ENCODE measurements at regions not wholly inside any gene's neighbourhood (a gene's known extent, or its start where the extent isn't known, plus 50 kb on each side); places are given as distances from the start of the nearest gene placed in this dataset.

- Mint-ChIP-seq H3K27me3 (ENCODE audit: insufficient read depth) (peaks cover 11% of the 10 kb centered on the region), H3K9me3 (peaks cover 6% of the 10 kb centered on the region), H3K4me3 (no peak overlapping the region), H3K36me3 (ENCODE audit: low read depth) (peaks cover 8% of the 10 kb centered on the region), H3K4me1 (peaks cover 8% of the 10 kb centered on the region), H3K27ac (no peak overlapping the region)
- Histone ChIP-seq H3K4me3 (ENCODE audit: low read length) (no peak overlapping the region), H3K27me3 (ENCODE audit: control insufficient read depth, insufficient read depth, low read length, poor library complexity, severe bottlenecking) (no peaks in the 10 kb centered on the region), H3K4me1 (ENCODE audit: control insufficient read depth, insufficient read depth, low read length) (no peaks in the 10 kb centered on the region), H3K36me3 (ENCODE audit: control insufficient read depth, insufficient read depth, low read length) (no peaks in the 10 kb centered on the region), H3K9ac (ENCODE audit: extremely low read depth, low read length, poor library complexity, severe bottlenecking) (no peak overlapping the region), H3K9me3 (ENCODE audit: control insufficient read depth, low read length) (no peaks in the 10 kb centered on the region), H3K27ac (ENCODE audit: low read depth, low read length) (no peak overlapping the region)
- 94 to 100% methylated on average over 6 to 8 of the region's 8 CpGs for WGBS, 2 experiments (ENCODE audit: insufficient coverage in 1 of 2, insufficient read length in 1 of 2)
- TF ChIP-seq CTCF (conservative IDR thresholded peaks at IDR 0.05), result no peak
- DNase-seq, result peak; percentile 20
Measured at GRCh38 chr16:9141813-9142212, 50.4 kb downstream of the HAPSTR1 start.

- no peak for TF ChIP-seq CTCF (conservative IDR thresholded peaks at IDR 0.05)
- Histone ChIP-seq H3K27ac (ENCODE audit: low read depth, low read length) (no peak overlapping the region), H3K4me3 (ENCODE audit: low read length) (no peak overlapping the region), H3K36me3 (ENCODE audit: control insufficient read depth, insufficient read depth, low read length) (no peaks in the 10 kb centered on the region), H3K9me3 (ENCODE audit: control insufficient read depth, low read length) (no peaks in the 10 kb centered on the region), H3K9ac (ENCODE audit: extremely low read depth, low read length, poor library complexity, severe bottlenecking) (no peak overlapping the region), H3K4me1 (ENCODE audit: control insufficient read depth, insufficient read depth, low read length) (no peaks in the 10 kb centered on the region), H3K27me3 (ENCODE audit: control insufficient read depth, insufficient read depth, low read length, poor library complexity, severe bottlenecking) (no peaks in the 10 kb centered on the region)
- 91 to 95% methylated on average over 8 of the region's 8 CpGs for WGBS, 2 experiments (ENCODE audit: insufficient coverage in 1 of 2, insufficient read length in 1 of 2)
- Mint-ChIP-seq H3K9me3 (peaks cover 6% of the 10 kb centered on the region), H3K4me1 (peaks cover 11% of the 10 kb centered on the region), H3K27me3 (ENCODE audit: insufficient read depth) (peaks cover 7% of the 10 kb centered on the region), H3K36me3 (ENCODE audit: low read depth) (peaks cover 8% of the 10 kb centered on the region), H3K4me3 (no peak overlapping the region), H3K27ac (no peak overlapping the region)
- DNase-seq, result no peak
Measured at GRCh38 chr16:9144106-9144505, 52.7 kb downstream of the HAPSTR1 start.

GRCh38 chr16:9148374-9149015 is 57.1 kb downstream of the HAPSTR1 start:
- peak; percentile 78 for DNase-seq
- H3K9me3 Mint-ChIP-seq, result peaks cover 4% of the 10 kb centered on the region
- TF ChIP-seq CTCF (conservative IDR thresholded peaks at IDR 0.05), result no peak

More at GRCh38 chr16:9148374-9149015, 57.1 kb downstream of the HAPSTR1 start:
- Histone ChIP-seq H3K9me3 (ENCODE audit: control insufficient read depth, low read length) (no peaks in the 10 kb centered on the region), H3K9ac (ENCODE audit: extremely low read depth, low read length, poor library complexity, severe bottlenecking) (no peak overlapping the region), H3K4me3 (ENCODE audit: low read length) (no peak overlapping the region), H3K27me3 (ENCODE audit: control insufficient read depth, insufficient read depth, low read length, poor library complexity, severe bottlenecking) (no peaks in the 10 kb centered on the region), H3K36me3 (ENCODE audit: control insufficient read depth, insufficient read depth, low read length) (no peaks in the 10 kb centered on the region), H3K27ac (ENCODE audit: low read depth, low read length) (no peak overlapping the region), H3K4me1 (ENCODE audit: control insufficient read depth, insufficient read depth, low read length) (no peaks in the 10 kb centered on the region)
- H3K27me3 Mint-ChIP-seq (ENCODE audit: insufficient read depth), result peaks cover 7% of the 10 kb centered on the region
- H3K4me3 Mint-ChIP-seq, result no peak overlapping the region
- WGBS, 2 experiments (ENCODE audit: insufficient coverage in 1 of 2, insufficient read length in 1 of 2), result 47 to 72% methylated on average over 6 to 9 of the region's 9 CpGs
- peak overlapping the region; percentile 5 for H3K27ac Mint-ChIP-seq
- H3K4me1 Mint-ChIP-seq, result peaks cover 17% of the 10 kb centered on the region
- H3K36me3 Mint-ChIP-seq (ENCODE audit: low read depth), result no peaks in the 10 kb centered on the region
